GM12864 (cell line): ENCODE measurements at regions not wholly inside any gene's neighbourhood (a gene's known extent, or its start where the extent isn't known, plus 50 kb on each side); places are given as distances from the start of the nearest gene placed in this dataset.
A peak's percentile ranks its signal among the peaks of the same experiment; 100 is the strongest.

ENCODE experiments used
- DNase-seq: peaks from one replicate; pipeline ENCODE4 v3.0.0-alpha.2; 2011; ENCODE audit warnings: low read depth
- H3K4me3 ChIP-seq: 2 replicates; pipeline ENCODE4 v1.5.1; 2011; ENCODE audit warnings: mild to moderate bottlenecking, low read depth, low read length, control low read depth
- TF ChIP-seq, protein P1 (sequence below): IDR thresholded peaks from 2 replicates; pipeline ENCODE4 v1.5.1; 2011; ENCODE audit warnings: low read depth, mild to moderate bottlenecking, moderate library complexity, low read length, control low read depth, inconsistent platforms; ENCODE audit errors: missing control alignments

GRCh38 chr4:24675721-24676389, 91.5 kb upstream of the DHX15 start:
- TF ChIP-seq, protein P1, sequence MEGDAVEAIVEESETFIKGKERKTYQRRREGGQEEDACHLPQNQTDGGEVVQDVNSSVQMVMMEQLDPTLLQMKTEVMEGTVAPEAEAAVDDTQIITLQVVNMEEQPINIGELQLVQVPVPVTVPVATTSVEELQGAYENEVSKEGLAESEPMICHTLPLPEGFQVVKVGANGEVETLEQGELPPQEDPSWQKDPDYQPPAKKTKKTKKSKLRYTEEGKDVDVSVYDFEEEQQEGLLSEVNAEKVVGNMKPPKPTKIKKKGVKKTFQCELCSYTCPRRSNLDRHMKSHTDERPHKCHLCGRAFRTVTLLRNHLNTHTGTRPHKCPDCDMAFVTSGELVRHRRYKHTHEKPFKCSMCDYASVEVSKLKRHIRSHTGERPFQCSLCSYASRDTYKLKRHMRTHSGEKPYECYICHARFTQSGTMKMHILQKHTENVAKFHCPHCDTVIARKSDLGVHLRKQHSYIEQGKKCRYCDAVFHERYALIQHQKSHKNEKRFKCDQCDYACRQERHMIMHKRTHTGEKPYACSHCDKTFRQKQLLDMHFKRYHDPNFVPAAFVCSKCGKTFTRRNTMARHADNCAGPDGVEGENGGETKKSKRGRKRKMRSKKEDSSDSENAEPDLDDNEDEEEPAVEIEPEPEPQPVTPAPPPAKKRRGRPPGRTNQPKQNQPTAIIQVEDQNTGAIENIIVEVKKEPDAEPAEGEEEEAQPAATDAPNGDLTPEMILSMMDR = no peak
- no peak for DNase-seq

GRCh38 chr4:24677909-24678308, 93.6 kb upstream of the DHX15 start:
- TF ChIP-seq, protein P1 = no peak
- no peak overlapping the region for H3K4me3 ChIP-seq
- DNase-seq = no peak

More at GRCh38 chr4:24675721-24676389, 91.5 kb upstream of the DHX15 start:
- no peak overlapping the region for H3K4me3 ChIP-seq

DNA sequence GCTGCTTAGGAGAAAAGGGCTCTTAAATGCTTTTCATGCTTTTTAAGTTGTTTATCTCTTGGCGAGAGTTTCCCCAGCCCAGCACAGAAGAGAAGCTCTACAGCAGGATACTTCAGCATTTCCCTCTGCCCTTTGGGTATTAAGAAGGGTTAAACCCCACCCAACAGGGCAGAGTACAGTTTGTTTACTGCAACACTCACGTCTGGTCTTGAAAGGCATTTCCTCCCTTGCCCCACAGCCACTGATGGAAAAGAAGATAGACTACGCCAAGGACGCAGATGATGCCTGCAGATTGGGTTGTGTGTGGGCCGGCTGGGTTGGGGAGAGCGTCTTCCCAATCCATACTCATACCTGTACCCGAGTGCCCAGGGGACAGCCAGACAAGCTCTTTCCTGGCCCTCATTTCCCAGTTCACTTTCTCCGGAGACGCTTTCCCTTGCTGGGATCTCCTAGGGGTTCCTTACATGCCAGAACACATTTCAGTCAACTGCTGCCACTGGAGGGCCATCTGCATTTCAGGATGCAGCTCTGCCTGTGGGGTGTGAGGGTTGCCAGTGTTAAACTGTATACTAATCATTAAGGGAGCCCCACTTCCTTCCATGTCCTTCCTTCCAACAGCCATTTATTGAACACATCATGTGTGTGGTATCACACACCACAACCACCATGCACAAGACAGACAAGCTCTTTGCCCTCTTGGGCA, 96.5 kb upstream of the DHX15 start:
- TF ChIP-seq, protein P1 = no peak
- DNase-seq = no peak
- H3K4me3 ChIP-seq = no peak overlapping the region

DNA sequence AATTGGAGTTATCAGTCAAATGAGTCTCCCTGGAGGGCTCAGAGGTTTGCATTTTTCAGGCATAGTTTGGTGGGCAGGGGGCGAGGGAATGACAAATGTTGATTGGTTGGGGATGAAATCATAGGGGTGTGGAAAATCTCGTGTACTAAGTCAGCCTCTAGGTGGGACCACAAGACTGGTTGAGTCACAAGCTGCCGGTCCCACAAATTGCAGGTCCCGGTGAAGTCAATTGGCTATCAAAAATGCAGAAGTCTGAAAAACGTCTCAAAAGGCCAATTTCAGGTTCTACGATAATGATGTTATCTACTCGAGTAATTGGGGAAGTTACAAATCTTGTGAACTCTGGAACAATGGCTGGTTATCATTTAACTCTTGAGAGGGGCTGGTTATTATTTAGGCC, 98.8 kb upstream of the DHX15 start:
- H3K4me3 ChIP-seq = no peak overlapping the region
- no peak for DNase-seq
- TF ChIP-seq, protein P1 = no peak

GRCh38 chr4:24686866-24687692, 102.7 kb upstream of the DHX15 start:
- TF ChIP-seq, protein P1 = peak; percentile 86
- DNase-seq = no peak
- no peak overlapping the region for H3K4me3 ChIP-seq

DNA sequence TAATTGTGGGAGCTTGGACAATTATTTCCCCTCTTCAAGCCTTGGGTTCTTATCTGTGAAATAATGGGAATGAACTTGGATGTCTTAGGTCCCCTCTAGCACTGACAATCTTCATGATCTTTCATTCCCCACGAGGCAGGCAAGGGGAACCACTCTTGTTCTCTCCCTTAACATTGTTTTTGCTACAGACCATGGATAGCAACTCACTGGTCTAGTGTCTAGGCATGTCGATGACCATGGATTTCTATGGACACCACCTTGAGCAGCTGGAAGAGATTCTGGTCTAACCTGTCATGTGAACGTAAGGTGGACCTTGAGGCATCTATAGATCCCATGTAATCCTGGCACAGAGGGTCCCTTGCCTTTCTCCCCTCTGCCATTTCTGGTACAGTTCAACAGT, 104.1 kb upstream of the DHX15 start:
- TF ChIP-seq, protein P1 = no peak
- no peak overlapping the region for H3K4me3 ChIP-seq
- DNase-seq = no peak
